Mammary epithelial cell (primary cell): ENCODE measurements at regions not wholly inside any gene's neighbourhood (a gene's known extent, or its start where the extent isn't known, plus 50 kb on each side); places are given as distances from the start of the nearest gene placed in this dataset.

ENCODE experiments used
- CTCF ChIP-seq, 2 donors: IDR thresholded peaks in 1 of 2; conservative IDR thresholded peaks in 1 of 2; 2 replicates each; pipeline ENCODE4 v1.5.1; 2011 to 2012; ENCODE audit warnings: inconsistent platforms in 2 of 2, low read length in 2 of 2, mild to moderate bottlenecking in 2 of 2, control low read depth in 1 of 2, low read depth in 1 of 2; ENCODE audit not compliant: insufficient read depth in 1 of 2; ENCODE audit errors: extremely low read depth in 1 of 2
- EZH2 ChIP-seq: IDR thresholded peaks from 2 replicates; pipeline ENCODE4 v1.6.1; 2012; ENCODE audit warnings: low read length, inconsistent platforms, borderline replicate concordance

GRCh38 chr3:153652076-153652475 lies 469.1 kb upstream of the ARHGEF26 start:
- TF ChIP-seq CTCF (conservative IDR thresholded peaks at IDR 0.05 in 1 of 2, IDR thresholded peaks at IDR 0.05 in 1 of 2; ENCODE audit: extremely low read depth in 1 of 2, insufficient read depth in 1 of 2, low read depth in 1 of 2, low read length in 2 of 2), result no peak
- no peak for TF ChIP-seq EZH2
